Cardiac muscle cell (in vitro differentiated cells and primary cell): ENCODE measurements at regions not wholly inside any gene's neighbourhood (a gene's known extent, or its start where the extent isn't known, plus 50 kb on each side); places are given as distances from the start of the nearest gene placed in this dataset.

Source experiments
- DNase-seq, 2 donors: peaks; one replicate each; pipeline versions ENCODE4 v3.0.0 to v3.0.0-alpha.2; 2010 to 2017; ENCODE audit warnings: low read depth in 1 of 2, low spot score in 1 of 2
- H3K27ac ChIP-seq: fragments of 200-600 bp; sonication (generic); 2 replicates; pipeline ENCODE4 v1.5.1; 2016
- H3K27me3 ChIP-seq: fragments of 200-600 bp; sonication (generic); 2 replicates; pipeline ENCODE4 v1.6.0; 2016; ENCODE audit warnings: control low read depth
- H3K36me3 ChIP-seq: fragments of 200-600 bp; sonication (generic); 2 replicates; pipeline ENCODE4 v1.5.1; 2016; ENCODE audit warnings: control low read depth
- H3K4me1 ChIP-seq: fragments of 200-600 bp; sonication (generic); 2 replicates; pipeline ENCODE4 v1.8.1; 2017; ENCODE audit warnings: low read depth, mild to moderate bottlenecking, mixed run types
- H3K4me3 ChIP-seq: fragments of 200-600 bp; sonication (generic); 2 replicates; pipeline ENCODE4 v1.5.1; 2016; ENCODE audit warnings: mild to moderate bottlenecking
- H3K9me3 ChIP-seq: fragments of 200-600 bp; sonication (generic); 2 replicates; pipeline ENCODE4 v1.5.1; 2017; ENCODE audit warnings: low read depth, mild to moderate bottlenecking, control low read depth
- TF ChIP-seq, protein P1 (sequence below): IDR thresholded peaks from 2 replicates; pipeline ENCODE4 v1.5.1; 2012; ENCODE audit warnings: low read depth, mild to moderate bottlenecking, low read length

DNA sequence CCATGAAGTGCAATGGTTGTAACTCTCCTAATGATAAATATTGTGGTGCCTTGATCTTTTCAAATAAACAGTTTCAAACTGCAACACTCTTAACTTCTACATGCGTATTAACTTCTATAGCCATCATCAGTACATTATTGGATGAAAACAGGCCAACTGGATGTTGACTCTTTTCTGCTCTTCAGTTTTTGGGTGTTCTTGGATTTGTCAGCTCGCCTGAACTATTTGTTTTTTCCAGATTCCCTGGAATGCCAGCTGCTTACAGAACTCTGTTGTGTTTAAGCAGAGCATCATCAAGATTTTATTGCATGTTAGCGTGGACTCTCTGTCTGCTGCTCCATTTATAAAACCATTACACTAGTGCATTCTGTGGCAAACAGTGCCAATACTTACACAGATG, 626.1 kb downstream of the HDGFL1 start:
- TF ChIP-seq, protein P1, sequence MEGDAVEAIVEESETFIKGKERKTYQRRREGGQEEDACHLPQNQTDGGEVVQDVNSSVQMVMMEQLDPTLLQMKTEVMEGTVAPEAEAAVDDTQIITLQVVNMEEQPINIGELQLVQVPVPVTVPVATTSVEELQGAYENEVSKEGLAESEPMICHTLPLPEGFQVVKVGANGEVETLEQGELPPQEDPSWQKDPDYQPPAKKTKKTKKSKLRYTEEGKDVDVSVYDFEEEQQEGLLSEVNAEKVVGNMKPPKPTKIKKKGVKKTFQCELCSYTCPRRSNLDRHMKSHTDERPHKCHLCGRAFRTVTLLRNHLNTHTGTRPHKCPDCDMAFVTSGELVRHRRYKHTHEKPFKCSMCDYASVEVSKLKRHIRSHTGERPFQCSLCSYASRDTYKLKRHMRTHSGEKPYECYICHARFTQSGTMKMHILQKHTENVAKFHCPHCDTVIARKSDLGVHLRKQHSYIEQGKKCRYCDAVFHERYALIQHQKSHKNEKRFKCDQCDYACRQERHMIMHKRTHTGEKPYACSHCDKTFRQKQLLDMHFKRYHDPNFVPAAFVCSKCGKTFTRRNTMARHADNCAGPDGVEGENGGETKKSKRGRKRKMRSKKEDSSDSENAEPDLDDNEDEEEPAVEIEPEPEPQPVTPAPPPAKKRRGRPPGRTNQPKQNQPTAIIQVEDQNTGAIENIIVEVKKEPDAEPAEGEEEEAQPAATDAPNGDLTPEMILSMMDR = no peak
- no peak overlapping the region for H3K4me3 ChIP-seq
- no peak for DNase-seq

DNA sequence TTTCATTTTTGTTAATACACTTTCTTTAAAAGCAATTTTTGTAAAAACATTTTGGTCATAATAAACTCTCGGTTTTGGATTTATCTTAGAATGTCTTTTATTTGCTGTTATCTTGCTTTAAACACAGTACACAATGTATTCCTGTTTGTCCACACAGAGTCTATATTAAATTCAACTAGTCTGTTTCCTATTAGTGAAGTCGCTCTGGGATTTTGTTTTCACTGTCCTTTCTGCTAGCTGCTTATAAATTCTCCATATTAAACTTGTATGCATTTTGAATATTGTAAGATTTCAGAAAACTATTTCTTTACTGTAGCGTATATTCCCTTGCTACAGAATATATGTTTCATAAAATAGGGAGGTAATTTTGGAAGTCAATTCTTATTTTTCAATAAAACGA, 630.2 kb downstream of the HDGFL1 start:
- H3K27ac ChIP-seq = no peak overlapping the region
- no peaks in the 10 kb centered on the region for H3K27me3 ChIP-seq
- no peaks in the 10 kb centered on the region for H3K4me1 ChIP-seq
- no peaks in the 10 kb centered on the region for H3K36me3 ChIP-seq
- no peak for DNase-seq
- TF ChIP-seq, protein P1 = no peak
- H3K9me3 ChIP-seq = no peaks in the 10 kb centered on the region
- H3K4me3 ChIP-seq = no peak overlapping the region

More for the DNA sequence above, 626.1 kb downstream of the HDGFL1 start:
- Histone ChIP-seq H3K27me3 (no peaks in the 10 kb centered on the region), H3K9me3 (no peaks in the 10 kb centered on the region), H3K27ac (no peak overlapping the region), H3K4me1 (no peaks in the 10 kb centered on the region), H3K36me3 (no peaks in the 10 kb centered on the region)

DNA sequence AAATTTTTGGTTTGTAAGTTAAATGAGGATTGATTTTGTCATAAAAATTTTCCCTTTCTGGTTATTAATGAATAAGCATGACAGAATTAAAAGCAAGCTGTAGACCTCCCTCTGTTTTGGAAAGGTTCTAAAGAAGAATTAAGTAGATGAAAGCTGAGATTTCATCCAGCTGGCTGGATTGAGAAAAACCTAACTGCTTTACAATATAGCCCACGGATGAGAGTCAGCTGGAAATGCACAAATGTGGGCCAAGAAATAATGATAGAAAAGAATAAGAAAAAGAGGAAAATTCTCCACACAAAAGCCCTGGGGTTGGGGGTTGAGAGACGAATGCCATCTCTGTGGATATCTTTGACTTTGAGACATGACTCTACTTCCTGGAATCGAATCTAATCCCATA, 631.6 kb downstream of the HDGFL1 start:
- Histone ChIP-seq H3K4me1 (no peaks in the 10 kb centered on the region), H3K27me3 (no peaks in the 10 kb centered on the region), H3K4me3 (no peak overlapping the region), H3K36me3 (no peaks in the 10 kb centered on the region), H3K27ac (no peak overlapping the region), H3K9me3 (no peaks in the 10 kb centered on the region)
- TF ChIP-seq, protein P1 = no peak
- no peak for DNase-seq

DNA sequence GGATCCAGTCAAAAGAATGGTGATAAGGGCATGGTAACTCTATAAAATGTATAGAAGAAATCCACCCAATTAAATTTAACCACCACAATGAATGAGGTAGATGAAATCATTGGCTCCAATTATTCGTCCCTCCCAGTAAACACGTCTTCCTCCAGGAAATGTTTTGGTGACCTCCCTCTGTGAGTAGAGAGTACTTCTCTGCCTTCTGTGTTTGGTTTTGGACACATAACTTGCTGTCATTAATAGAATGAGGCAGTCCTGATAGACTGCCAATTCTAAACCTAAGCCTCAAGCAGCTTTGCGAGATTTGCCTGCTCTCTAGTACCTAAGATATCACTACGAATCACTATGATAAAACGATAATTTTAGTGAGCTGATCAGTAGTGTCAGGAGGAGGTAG, 632.8 kb downstream of the HDGFL1 start:
- DNase-seq = no peak
- Histone ChIP-seq H3K27me3 (no peaks in the 10 kb centered on the region), H3K4me1 (no peaks in the 10 kb centered on the region), H3K36me3 (no peaks in the 10 kb centered on the region), H3K9me3 (no peaks in the 10 kb centered on the region), H3K4me3 (no peak overlapping the region), H3K27ac (no peak overlapping the region)
- TF ChIP-seq, protein P1 = no peak

DNA sequence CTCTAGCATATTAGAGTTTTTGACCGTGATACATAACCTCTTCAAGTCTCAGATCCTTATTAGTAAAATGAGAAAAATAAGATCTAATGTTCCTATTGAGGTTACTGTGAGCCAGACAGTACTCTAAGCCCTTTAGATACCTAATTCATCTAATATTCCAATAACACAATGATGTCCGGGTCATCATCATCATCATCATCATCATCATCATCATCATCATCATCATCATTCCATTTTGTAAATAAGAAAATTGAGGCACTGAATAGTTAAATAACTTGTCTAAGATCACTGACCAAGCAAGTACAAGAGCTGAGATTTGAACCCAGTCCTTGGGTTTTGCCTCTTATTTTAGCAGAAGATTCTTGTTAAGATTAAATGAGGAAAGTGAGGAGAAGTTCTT, 643.0 kb downstream of the HDGFL1 start:
- TF ChIP-seq, protein P1 = no peak
- H3K4me1 ChIP-seq = no peaks in the 10 kb centered on the region
- DNase-seq = no peak

DNA sequence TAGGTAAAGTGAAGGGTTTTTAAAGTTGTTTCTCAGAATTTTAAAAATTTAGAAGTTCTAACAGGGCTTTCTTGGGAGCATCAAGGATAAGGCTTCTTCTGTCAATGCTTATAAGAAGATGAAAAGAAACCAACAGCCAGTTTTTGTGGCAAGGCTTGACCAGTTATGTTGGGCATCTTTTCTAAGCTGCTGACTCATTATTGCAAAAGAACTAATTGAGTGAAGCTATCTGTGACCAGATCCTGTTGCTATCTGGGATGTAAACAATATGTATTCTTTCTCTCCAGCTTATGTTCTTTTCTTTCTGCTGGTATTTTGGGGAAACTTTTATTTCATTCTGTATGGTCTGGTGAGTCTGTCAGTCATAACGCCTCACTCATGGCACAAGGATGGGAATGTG, 643.8 kb downstream of the HDGFL1 start:
- TF ChIP-seq, protein P1 = no peak

More for the DNA sequence above, 643.0 kb downstream of the HDGFL1 start:
- Histone ChIP-seq H3K27ac (no peak overlapping the region), H3K4me3 (no peak overlapping the region), H3K9me3 (no peaks in the 10 kb centered on the region), H3K27me3 (no peaks in the 10 kb centered on the region), H3K36me3 (no peaks in the 10 kb centered on the region)

More for the DNA sequence above, 643.8 kb downstream of the HDGFL1 start:
- Histone ChIP-seq H3K27me3 (no peaks in the 10 kb centered on the region), H3K36me3 (no peaks in the 10 kb centered on the region), H3K4me1 (no peaks in the 10 kb centered on the region), H3K27ac (no peak overlapping the region), H3K9me3 (no peaks in the 10 kb centered on the region), H3K4me3 (no peak overlapping the region)
- peak in 1 of 2 donors; percentile 23 for DNase-seq
